HEK293T (cell line): ENCODE measurements at regions not wholly inside any gene's neighbourhood (a gene's known extent, or its start where the extent isn't known, plus 50 kb on each side); places are given as distances from the start of the nearest gene placed in this dataset.

Experiments
- CTCF ChIA-PET: fragments of 350-600 bp; formaldehyde crosslinking; extraction: SDS; loops from one replicate; lab custom pipeline; 2021; ENCODE audit warnings: antibody characterized with exemption, inconsistent platforms; lab: Yijun Ruan, JAX
- POLR2A ChIA-PET: fragments of 350-600 bp; formaldehyde crosslinking; extraction: SDS; loops from one replicate; lab custom pipeline; 2020; ENCODE audit warnings: antibody characterized with exemption, inconsistent platforms; lab: Yijun Ruan, JAX
- DNase-seq: peaks from one replicate; pipeline ENCODE4 v3.0.0; 2012; ENCODE audit warnings: mixed read lengths; ENCODE audit errors: extremely low spot score
- ARNT ChIP-seq: fragments of 450-650 bp; IDR thresholded peaks from 2 replicates; pipeline ENCODE4 v1.6.1; 2017; ENCODE audit warnings: mild to moderate bottlenecking
- BHLHE40 ChIP-seq: fragments of 450-650 bp; IDR thresholded peaks from 2 replicates; pipeline ENCODE4 v1.6.1; 2016; ENCODE audit warnings: mild to moderate bottlenecking, moderate library complexity, borderline replicate concordance
- CTBP1 ChIP-seq: fragments of 450-650 bp; IDR thresholded peaks from 2 replicates; pipeline ENCODE4 v1.6.1; 2016; ENCODE audit warnings: borderline replicate concordance
- ELF4 ChIP-seq: fragments of 450-650 bp; IDR thresholded peaks from 2 replicates; pipeline ENCODE4 v1.6.1; 2017; ENCODE audit warnings: antibody characterized with exemption
- FOXA1 ChIP-seq: fragments of 450-650 bp; IDR thresholded peaks from 2 replicates; pipeline ENCODE4 v1.6.1; 2016; ENCODE audit warnings: mild to moderate bottlenecking
- FOXK2 ChIP-seq: fragments of 450-650 bp; IDR thresholded peaks from 2 replicates; pipeline ENCODE4 v1.6.1; 2016; ENCODE audit warnings: mild to moderate bottlenecking
- FOXM1 ChIP-seq: fragments of 450-650 bp; IDR thresholded peaks from 2 replicates; pipeline ENCODE4 v1.6.1; 2017; ENCODE audit warnings: mild to moderate bottlenecking, borderline replicate concordance
- HDGF ChIP-seq: fragments of 450-650 bp; IDR thresholded peaks from 2 replicates; pipeline ENCODE4 v1.6.1; 2017; ENCODE audit warnings: antibody characterized with exemption, borderline replicate concordance
- L3MBTL2 ChIP-seq: fragments of 450-650 bp; conservative IDR thresholded peaks from 2 replicates; pipeline ENCODE4 v1.6.1; 2016; ENCODE audit warnings: mild to moderate bottlenecking
- LEF1 ChIP-seq: fragments of 450-650 bp; IDR thresholded peaks from 2 replicates; pipeline ENCODE4 v1.6.1; 2017; ENCODE audit warnings: mild to moderate bottlenecking, borderline replicate concordance
- NFRKB ChIP-seq: fragments of 450-650 bp; IDR thresholded peaks from 2 replicates; pipeline ENCODE4 v1.6.1; 2016; ENCODE audit warnings: mild to moderate bottlenecking, moderate library complexity
- SP1 ChIP-seq: fragments of 450-650 bp; IDR thresholded peaks from 2 replicates; pipeline ENCODE4 v1.6.1; 2017
- SUZ12 ChIP-seq: fragments of 450-650 bp; IDR thresholded peaks from 2 replicates; pipeline ENCODE4 v1.6.1; 2016; ENCODE audit warnings: mild to moderate bottlenecking
- TARDBP ChIP-seq: fragments of 450-650 bp; IDR thresholded peaks from 2 replicates; pipeline ENCODE4 v1.6.1; 2016
- ZNF384 ChIP-seq: fragments of 450-650 bp; IDR thresholded peaks from 2 replicates; pipeline ENCODE4 v1.6.1; 2016
- TF ChIP-seq, protein P1 (sequence below): fragments of 450-650 bp; IDR thresholded peaks from 2 replicates; pipeline ENCODE4 v1.6.1; 2016

DNA sequence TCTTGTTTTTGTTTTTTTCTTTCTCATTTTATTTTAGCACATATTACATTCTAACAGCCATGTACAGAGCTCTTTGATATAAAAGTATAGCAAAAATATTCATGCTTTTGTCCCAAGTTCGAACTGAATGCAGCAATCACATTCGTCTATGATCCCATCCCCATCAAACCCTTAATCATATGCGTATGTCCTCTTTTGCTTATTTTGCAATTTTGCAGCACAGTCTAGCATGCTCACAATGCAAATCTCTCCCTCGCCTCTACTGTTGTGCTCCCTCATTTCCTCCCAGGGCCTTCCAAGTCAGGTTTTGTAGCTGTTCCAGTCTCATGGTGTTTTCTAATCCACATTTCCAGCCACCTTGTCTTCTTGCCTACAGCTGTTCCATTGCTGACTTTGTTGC is 144.6 kb upstream of the VEPH1 start:
- ChIA-PET POLR2A (no interaction called here), CTCF (no interaction called here)
- no peak for TF ChIP-seq TARDBP
- TF ChIP-seq L3MBTL2: no peak
- TF ChIP-seq BHLHE40: no peak
- no peak for TF ChIP-seq LEF1
- TF ChIP-seq, protein P1, sequence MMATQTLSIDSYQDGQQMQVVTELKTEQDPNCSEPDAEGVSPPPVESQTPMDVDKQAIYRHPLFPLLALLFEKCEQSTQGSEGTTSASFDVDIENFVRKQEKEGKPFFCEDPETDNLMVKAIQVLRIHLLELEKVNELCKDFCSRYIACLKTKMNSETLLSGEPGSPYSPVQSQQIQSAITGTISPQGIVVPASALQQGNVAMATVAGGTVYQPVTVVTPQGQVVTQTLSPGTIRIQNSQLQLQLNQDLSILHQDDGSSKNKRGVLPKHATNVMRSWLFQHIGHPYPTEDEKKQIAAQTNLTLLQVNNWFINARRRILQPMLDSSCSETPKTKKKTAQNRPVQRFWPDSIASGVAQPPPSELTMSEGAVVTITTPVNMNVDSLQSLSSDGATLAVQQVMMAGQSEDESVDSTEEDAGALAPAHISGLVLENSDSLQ: no peak
- no peak for TF ChIP-seq ZNF384
- TF ChIP-seq SUZ12: no peak
- TF ChIP-seq CTBP1: no peak
- DNase-seq: no peak

- no peak for TF ChIP-seq ARNT
- POLR2A ChIA-PET: no interaction called here
- CTCF ChIA-PET: no interaction called here
- no peak for DNase-seq
Measured at GRCh38 chr3:157639756-157640426, 136.7 kb upstream of the VEPH1 start.

DNA sequence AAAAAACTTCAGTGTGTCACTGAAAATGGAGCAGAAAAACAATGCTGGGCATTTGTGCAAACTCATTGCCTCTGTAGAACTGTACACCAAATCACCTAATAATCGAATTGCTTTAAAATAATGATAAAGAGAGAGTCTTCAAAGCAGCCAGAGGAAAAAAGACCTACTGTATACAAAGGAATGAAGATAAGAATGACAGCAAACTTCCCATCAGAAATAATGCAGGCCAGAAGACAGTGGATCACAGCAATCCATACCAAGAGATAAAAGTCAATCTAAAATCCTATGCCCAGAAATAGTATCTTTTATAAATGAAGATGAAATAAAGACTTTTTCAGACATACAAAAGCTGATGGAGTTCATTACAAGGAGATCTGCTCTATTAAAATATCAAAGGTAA is 134.7 kb upstream of the VEPH1 start:
- ChIA-PET POLR2A (no interaction called here), CTCF (no interaction called here)
- no peak for TF ChIP-seq SUZ12
- no peak for TF ChIP-seq BHLHE40
- no peak for TF ChIP-seq ZNF384
- no peak for TF ChIP-seq CTBP1
- no peak for TF ChIP-seq FOXK2
- no peak for TF ChIP-seq NFRKB
- TF ChIP-seq ARNT: no peak
- no peak for TF ChIP-seq FOXM1
- no peak for TF ChIP-seq SP1
- TF ChIP-seq FOXA1: no peak
- TF ChIP-seq L3MBTL2: no peak
- TF ChIP-seq, protein P1: no peak
- TF ChIP-seq HDGF: no peak
- no peak for TF ChIP-seq LEF1
- DNase-seq: no peak

DNA sequence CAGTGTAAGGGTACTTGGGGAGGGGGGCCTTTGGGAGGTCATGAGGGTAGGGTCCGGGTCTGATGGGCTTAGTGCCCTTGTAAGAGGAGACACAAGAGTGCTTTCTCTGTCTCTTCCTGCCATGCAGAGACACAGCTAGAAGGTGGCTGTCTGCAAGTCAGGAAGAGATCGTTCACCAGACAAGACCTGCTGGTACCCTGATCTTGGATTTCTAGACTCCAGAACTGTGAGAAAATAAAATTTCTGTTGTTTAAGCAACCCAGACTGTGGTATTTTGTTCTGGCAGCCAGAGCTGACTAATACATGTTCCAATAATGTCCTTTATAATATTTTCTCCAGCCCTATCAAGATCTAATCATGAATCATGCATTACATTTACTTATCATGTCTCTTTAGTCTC is 130.0 kb upstream of the VEPH1 start:
- no peak for DNase-seq
- POLR2A ChIA-PET: no interaction called here
- TF ChIP-seq LEF1: no peak
- TF ChIP-seq FOXK2: no peak
- TF ChIP-seq, protein P1: no peak
- no peak for TF ChIP-seq NFRKB
- no peak for TF ChIP-seq FOXA1
- no peak for TF ChIP-seq TARDBP
- TF ChIP-seq ZNF384: no peak
- no peak for TF ChIP-seq ARNT
- TF ChIP-seq CTBP1: no peak
- no peak for TF ChIP-seq FOXM1
- no peak for TF ChIP-seq ELF4
- no peak for TF ChIP-seq BHLHE40
- no peak for TF ChIP-seq SUZ12
- no peak for TF ChIP-seq SP1
- no peak for TF ChIP-seq L3MBTL2
- TF ChIP-seq HDGF: no peak
- CTCF ChIA-PET: no interaction called here

- CTCF ChIA-PET: no interaction called here
- TF ChIP-seq ARNT (no peak), SP1 (no peak)
- no peak for DNase-seq
- POLR2A ChIA-PET: no interaction called here
Measured at GRCh38 chr3:157632075-157632474, 128.9 kb upstream of the VEPH1 start.

DNA sequence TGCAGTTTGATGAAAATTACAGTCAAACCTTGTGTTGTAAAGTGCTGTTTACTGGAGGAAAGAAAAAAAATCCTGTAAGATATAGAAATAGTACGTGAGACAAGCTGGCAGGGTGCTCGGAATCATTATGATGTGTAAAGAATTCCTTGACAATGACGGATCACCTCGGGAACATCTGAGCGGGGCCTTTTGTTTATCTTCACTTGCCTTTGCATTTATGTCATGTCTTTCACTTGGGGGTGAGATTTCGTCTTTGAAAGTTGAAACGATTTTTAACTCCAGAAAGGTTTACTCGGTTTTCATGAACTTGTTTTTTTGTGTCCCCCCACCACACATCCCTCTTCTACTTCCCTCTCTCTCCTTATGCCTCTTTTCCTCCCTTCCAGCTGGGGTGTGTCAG is 128.3 kb upstream of the VEPH1 start:
- DNase-seq: no peak
- ChIA-PET POLR2A (no interaction called here), CTCF (interaction anchor here (0.6 kb wide), 1 partner anchor 9 kb away, joined by 3 read pairs; no protein-coding TSS in a partner anchor)
- TF ChIP-seq TARDBP (no peak), NFRKB (no peak), SP1 (no peak), LEF1 (no peak)

- DNase-seq: no peak
- TF ChIP-seq ARNT (no peak), BHLHE40 (no peak), LEF1 (no peak), L3MBTL2 (no peak), ZNF384 (no peak), TARDBP (no peak), SP1 (no peak)
- TF ChIP-seq, protein P1: no peak
- ChIA-PET CTCF (no interaction called here), POLR2A (no interaction called here)
Measured at GRCh38 chr3:157626817-157627216, 123.6 kb upstream of the VEPH1 start.
